PC-3 (cell line): ENCODE measurements at regions not wholly inside any gene's neighbourhood (a gene's known extent, or its start where the extent isn't known, plus 50 kb on each side); places are given as distances from the start of the nearest gene placed in this dataset.

Source experiments
- EZH2 ChIP-seq: fragments of 300-600 bp; sonication (generic); IDR thresholded peaks from one replicate; pipeline ENCODE4 v1.6.1; 2017; ENCODE audit warnings: antibody characterized with exemption, mild to moderate bottlenecking, low read length; ENCODE audit not compliant: unreplicated experiment
- EZH2phosphoT487 ChIP-seq: fragments of 300-600 bp; sonication (generic); IDR thresholded peaks from 2 replicates; pipeline ENCODE4 v1.6.1; 2018; ENCODE audit warnings: mild to moderate bottlenecking, antibody characterized with exemption, low read length, borderline replicate concordance

- TF ChIP-seq EZH2phosphoT487 (no peak), EZH2 (no peak)
Measured at GRCh38 chr5:3738919-3739318, 143.3 kb downstream of the IRX1 start.
